GM12878 (cell line): ENCODE measurements at regions not wholly inside any gene's neighbourhood (a gene's known extent, or its start where the extent isn't known, plus 50 kb on each side); places are given as distances from the start of the nearest gene placed in this dataset.

Experiments
- ATAC-seq: fragments of 200-7000 bp; cut with Tn5 transposase; 3 replicates; pipeline ENCODE4 v1.9.1; 2020; ENCODE audit warnings: mild to moderate bottlenecking, moderate library complexity
- BruUV-seq: library from RNA; stranded (reverse); fragments of 400-500 nt; replicated peaks from 2 replicates; lab custom pipeline; 2021; lab: Mats Ljungman, UMichigan
- CTCF ChIA-PET: fragments of 300-600 bp; sonication (Branson Sonifier 250); formaldehyde crosslinking; extraction: SDS; loops from one replicate; lab custom pipeline; 2021; ENCODE audit warnings: inconsistent platforms; lab: Yijun Ruan, JAX
- POLR2A ChIA-PET: fragments of 350-600 bp; formaldehyde crosslinking; extraction: SDS; loops from one replicate; lab custom pipeline; 2021; ENCODE audit warnings: inconsistent platforms; lab: Charles Lee
- RAD21 ChIA-PET: fragments of 300-600 bp; sonication (Branson Sonifier 250); formaldehyde crosslinking; loops from one replicate; lab custom pipeline; 2023; ENCODE audit warnings: antibody characterized with exemption; ENCODE audit not compliant: unreplicated experiment; lab: Charles Lee
- SMC1A ChIA-PET: fragments of 300-600 bp; sonication (Branson Sonifier 250); formaldehyde crosslinking; loops from one replicate; lab custom pipeline; 2023; ENCODE audit not compliant: unreplicated experiment, uncharacterized antibody; lab: Charles Lee
- DNase-seq: peaks from one replicate; pipeline ENCODE4 v3.0.0-alpha.2; 2011; ENCODE audit warnings: low read depth, low spot score
- FAIRE-seq: peaks from 3 replicates; lab custom pipeline; 2011; peaks lifted over from hg19 to GRCh38; lab: Jason Lieb, UNC
- H2AFZ ChIP-seq: 2 replicates; pipeline ENCODE4 v1.6.0; 2011; ENCODE audit warnings: low read depth, low read length, control low read depth; ENCODE audit not compliant: control insufficient read depth
- H3K27ac ChIP-seq: 2 replicates; pipeline ENCODE4 v1.5.1; 2011; ENCODE audit warnings: control low read depth; ENCODE audit not compliant: control insufficient read depth, insufficient read depth
- H3K27me3 ChIP-seq, 2 experiments: replicated peaks in 1 of 2; 2 replicates each; pipeline versions ENCODE4 v1.6.0 to v1.6.1; 2011; ENCODE audit warnings: low read length in 1 of 2; ENCODE audit not compliant: control insufficient read depth in 2 of 2, insufficient read depth in 2 of 2
- H3K36me3 ChIP-seq, 2 experiments: 2 replicates each; pipeline ENCODE4 v1.5.1; 2011; ENCODE audit warnings: low read length in 1 of 2; ENCODE audit not compliant: control insufficient read depth in 2 of 2, insufficient read depth in 2 of 2
- H3K4me1 ChIP-seq: 2 replicates; pipeline ENCODE4 v1.6.1; 2011; ENCODE audit warnings: mild to moderate bottlenecking, low read length, moderate library complexity, mixed read lengths; ENCODE audit not compliant: control insufficient read depth, insufficient read depth
- H3K4me2 ChIP-seq: 2 replicates; pipeline ENCODE4 v1.6.0; 2011; ENCODE audit warnings: control low read depth; ENCODE audit not compliant: control insufficient read depth, insufficient read depth
- H3K4me3 ChIP-seq: fragments of 200-600 bp; sonication (generic); 2 replicates; pipeline ENCODE4 v1.5.1; 2016
- H3K79me2 ChIP-seq: 2 replicates; pipeline ENCODE4 v1.6.0; 2011; ENCODE audit warnings: low read length; ENCODE audit not compliant: control insufficient read depth, insufficient read depth
- H3K9ac ChIP-seq: 2 replicates; pipeline ENCODE4 v1.8.0; 2011; ENCODE audit warnings: low read length, control low read depth, mixed read lengths; ENCODE audit not compliant: control insufficient read depth, insufficient read depth
- H3K9me3 ChIP-seq: replicated peaks from 3 replicates; pipeline ENCODE4 v1.5.1; 2011; ENCODE audit warnings: mild to moderate bottlenecking, low read length; ENCODE audit not compliant: control insufficient read depth, insufficient read depth
- H4K20me1 ChIP-seq: 2 replicates; pipeline ENCODE4 v1.6.0; 2011; ENCODE audit not compliant: control insufficient read depth, insufficient read depth
- ATF7 ChIP-seq: fragments of 450-650 bp; IDR thresholded peaks from 2 replicates; pipeline ENCODE4 v1.6.1; 2016; ENCODE audit warnings: low read depth, mild to moderate bottlenecking
- IRF4 ChIP-seq: IDR thresholded peaks from 2 replicates; pipeline ENCODE4 v1.6.1; 2011; ENCODE audit warnings: low read depth, low read length
- POU2F2 ChIP-seq: IDR thresholded peaks from 3 replicates; pipeline ENCODE4 v1.6.1; 2011; ENCODE audit warnings: low read depth, mild to moderate bottlenecking, low read length, borderline replicate concordance
- PRDM15 ChIP-seq: fragments of 450-650 bp; formaldehyde crosslinking; IDR thresholded peaks from 2 replicates; pipeline ENCODE4 v1.4.0; 2020; ENCODE audit warnings: mild to moderate bottlenecking, moderate library complexity
- SIN3A ChIP-seq: IDR thresholded peaks from 2 replicates; pipeline ENCODE4 v1.6.1; 2012; ENCODE audit warnings: low read depth, low read length, improper control_type of control experiment
- TCF12 ChIP-seq: IDR thresholded peaks from 2 replicates; pipeline ENCODE4 v1.6.1; 2011; ENCODE audit warnings: low read depth, mild to moderate bottlenecking, low read length
- TCF3 ChIP-seq: IDR thresholded peaks from 2 replicates; pipeline ENCODE4 v1.6.1; 2012; ENCODE audit warnings: low read depth, mild to moderate bottlenecking, low read length, borderline replicate concordance; ENCODE audit not compliant: insufficient read depth
- ZNF592 ChIP-seq: fragments of 450-650 bp; IDR thresholded peaks from 2 replicates; pipeline ENCODE4 v1.6.1; 2017; ENCODE audit warnings: mild to moderate bottlenecking, moderate library complexity
- WGBS: methylation state at CpG from one replicate; pipeline ENCODE4 v1.1.6; 2016; ENCODE audit warnings: low lambda C conversion rate; ENCODE audit not compliant: insufficient replicate concordance, insufficient coverage; ENCODE audit errors: missing lambda C conversion rate; 5-methylcytosine and 5-hydroxymethylcytosine counted together
- in situ Hi-C: fragments of 300-500 bp; cut with MboI; formaldehyde crosslinking; loops from 9 replicates; pipeline ENCODE4 v1.14.3; 2018; ENCODE audit warnings: mixed read lengths
- intact Hi-C: fragments of 100-400 bp; cut with micrococcal nuclease; formaldehyde crosslinking; loops from one replicate; pipeline ENCODE4 v1.14.2; 2022; ENCODE audit not compliant: unreplicated experiment
- TF ChIP-seq, protein P1 (sequence below): IDR thresholded peaks from 2 replicates; pipeline ENCODE4 v1.6.1; 2012; ENCODE audit warnings: low read depth, low read length, improper control_type of control experiment
- TF ChIP-seq, protein P2 (sequence below): IDR thresholded peaks from 2 replicates; pipeline ENCODE4 v1.6.1; 2012; ENCODE audit warnings: low read depth, low read length, improper control_type of control experiment
- TF ChIP-seq, protein P3 (sequence below), 3 experiments: IDR thresholded peaks in 2 of 3; conservative IDR thresholded peaks in 1 of 3; 2 replicates each; pipeline ENCODE4 v1.5.1; 2011; ENCODE audit warnings: low read depth in 3 of 3, low read length in 3 of 3, mild to moderate bottlenecking in 3 of 3, control low read depth in 2 of 3, moderate library complexity in 2 of 3, inconsistent platforms in 1 of 3, mixed read lengths in 1 of 3; ENCODE audit not compliant: control insufficient read depth in 2 of 3, insufficient read depth in 1 of 3; ENCODE audit errors: extremely low read depth in 1 of 3
- TF ChIP-seq, protein P4 (sequence below): IDR thresholded peaks from 2 replicates; pipeline ENCODE4 v1.6.1; 2012; ENCODE audit warnings: low read depth, low read length, improper control_type of control experiment

- POLR2A ChIA-PET, result no interaction called here
- Histone ChIP-seq H3K79me2 (no peaks in the 10 kb centered on the region), H3K4me3 (no peak overlapping the region), H3K36me3 (no peaks in the 10 kb centered on the region), H3K9me3 (no peaks in the 10 kb centered on the region; the same call in 1 of the 3 replicates), H2AFZ (no peak overlapping the region), H3K4me1 (no peaks in the 10 kb centered on the region), H3K27ac (no peak overlapping the region), H3K4me2 (no peak overlapping the region), H3K9ac (no peak overlapping the region), H3K27me3 (no peaks in the 10 kb centered on the region), H4K20me1 (no peaks in the 10 kb centered on the region)
- DNase-seq (no peak), ATAC-seq (no peak), FAIRE-seq (peak; percentile 7)
- RAD21 ChIA-PET, result no interaction called here
- SMC1A ChIA-PET, result no interaction called here
- in situ Hi-C loops (no loop called here), intact Hi-C loops (no loop called here)
- WGBS, result 96% methylated on average over 1 of the region's 1 CpG
- no TSS peak for BruUV-seq
- CTCF ChIA-PET, result no interaction called here
- TF ChIP-seq IRF4 (no peak), SIN3A (no peak), TCF12 (no peak), POU2F2 (no peak), PRDM15 (CRISPR knock-in tag) (no peak), TCF3 (no peak), ZNF592 (no peak), ATF7 (no peak)
- TF ChIP-seq, protein P1, sequence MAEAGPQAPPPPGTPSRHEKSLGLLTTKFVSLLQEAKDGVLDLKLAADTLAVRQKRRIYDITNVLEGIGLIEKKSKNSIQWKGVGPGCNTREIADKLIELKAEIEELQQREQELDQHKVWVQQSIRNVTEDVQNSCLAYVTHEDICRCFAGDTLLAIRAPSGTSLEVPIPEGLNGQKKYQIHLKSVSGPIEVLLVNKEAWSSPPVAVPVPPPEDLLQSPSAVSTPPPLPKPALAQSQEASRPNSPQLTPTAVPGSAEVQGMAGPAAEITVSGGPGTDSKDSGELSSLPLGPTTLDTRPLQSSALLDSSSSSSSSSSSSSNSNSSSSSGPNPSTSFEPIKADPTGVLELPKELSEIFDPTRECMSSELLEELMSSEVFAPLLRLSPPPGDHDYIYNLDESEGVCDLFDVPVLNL, result no peak
- TF ChIP-seq, protein P2, sequence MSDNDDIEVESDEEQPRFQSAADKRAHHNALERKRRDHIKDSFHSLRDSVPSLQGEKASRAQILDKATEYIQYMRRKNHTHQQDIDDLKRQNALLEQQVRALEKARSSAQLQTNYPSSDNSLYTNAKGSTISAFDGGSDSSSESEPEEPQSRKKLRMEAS, result no peak
- TF ChIP-seq, protein P3, sequence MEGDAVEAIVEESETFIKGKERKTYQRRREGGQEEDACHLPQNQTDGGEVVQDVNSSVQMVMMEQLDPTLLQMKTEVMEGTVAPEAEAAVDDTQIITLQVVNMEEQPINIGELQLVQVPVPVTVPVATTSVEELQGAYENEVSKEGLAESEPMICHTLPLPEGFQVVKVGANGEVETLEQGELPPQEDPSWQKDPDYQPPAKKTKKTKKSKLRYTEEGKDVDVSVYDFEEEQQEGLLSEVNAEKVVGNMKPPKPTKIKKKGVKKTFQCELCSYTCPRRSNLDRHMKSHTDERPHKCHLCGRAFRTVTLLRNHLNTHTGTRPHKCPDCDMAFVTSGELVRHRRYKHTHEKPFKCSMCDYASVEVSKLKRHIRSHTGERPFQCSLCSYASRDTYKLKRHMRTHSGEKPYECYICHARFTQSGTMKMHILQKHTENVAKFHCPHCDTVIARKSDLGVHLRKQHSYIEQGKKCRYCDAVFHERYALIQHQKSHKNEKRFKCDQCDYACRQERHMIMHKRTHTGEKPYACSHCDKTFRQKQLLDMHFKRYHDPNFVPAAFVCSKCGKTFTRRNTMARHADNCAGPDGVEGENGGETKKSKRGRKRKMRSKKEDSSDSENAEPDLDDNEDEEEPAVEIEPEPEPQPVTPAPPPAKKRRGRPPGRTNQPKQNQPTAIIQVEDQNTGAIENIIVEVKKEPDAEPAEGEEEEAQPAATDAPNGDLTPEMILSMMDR (IDR thresholded peaks at IDR 0.05 in 2 of 3, conservative IDR thresholded peaks at IDR 0.05 in 1 of 3; ENCODE audit: control insufficient read depth in 2 of 3, extremely low read depth in 1 of 3, insufficient read depth in 1 of 3, low read depth in 3 of 3, low read length in 3 of 3), result no peak
- TF ChIP-seq, protein P4, sequence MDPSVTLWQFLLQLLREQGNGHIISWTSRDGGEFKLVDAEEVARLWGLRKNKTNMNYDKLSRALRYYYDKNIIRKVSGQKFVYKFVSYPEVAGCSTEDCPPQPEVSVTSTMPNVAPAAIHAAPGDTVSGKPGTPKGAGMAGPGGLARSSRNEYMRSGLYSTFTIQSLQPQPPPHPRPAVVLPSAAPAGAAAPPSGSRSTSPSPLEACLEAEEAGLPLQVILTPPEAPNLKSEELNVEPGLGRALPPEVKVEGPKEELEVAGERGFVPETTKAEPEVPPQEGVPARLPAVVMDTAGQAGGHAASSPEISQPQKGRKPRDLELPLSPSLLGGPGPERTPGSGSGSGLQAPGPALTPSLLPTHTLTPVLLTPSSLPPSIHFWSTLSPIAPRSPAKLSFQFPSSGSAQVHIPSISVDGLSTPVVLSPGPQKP, result no peak
Observed at GRCh38 chr16:72711823-72712222, 336.1 kb downstream of the ZFHX3 start.
